ENCODE measurements at regions not wholly inside any gene's neighbourhood (a gene's known extent, or its start where the extent isn't known, plus 50 kb on each side); places are given as distances from the start of the nearest gene placed in this dataset.

- DNase-seq, result no peak
Measured at GRCh38 chr3:18295171-18295920, 129.8 kb downstream of the SATB1 start.

GRCh38 chr3:18290157-18290556 is 135.0 kb downstream of the SATB1 start:
- no peak for DNase-seq

- DNase-seq, result no peak
Measured at GRCh38 chr3:18288243-18288642, 136.9 kb downstream of the SATB1 start.

- DNase-seq, result no peak
Measured at GRCh38 chr3:18284716-18285115, 140.4 kb downstream of the SATB1 start.

- DNase-seq, result no peak
Measured at GRCh38 chr3:18283680-18284079, 141.5 kb downstream of the SATB1 start.

GRCh38 chr3:18282507-18282906 is 142.6 kb downstream of the SATB1 start:
- DNase-seq, result peak in 19 of 51 donors; percentile 0 to 41 (median 11)

- no peak for DNase-seq
Measured at GRCh38 chr3:18279226-18279737, 145.9 kb downstream of the SATB1 start.

GRCh38 chr3:18264853-18265252 is 160.3 kb downstream of the SATB1 start:
- no peak for DNase-seq

- no peak for DNase-seq
Measured at GRCh38 chr3:18264361-18264760, 160.8 kb downstream of the SATB1 start.

GRCh38 chr3:18258492-18258891 is 166.6 kb downstream of the SATB1 start:
- no peak for DNase-seq

- DNase-seq, result no peak
Measured at GRCh38 chr3:18252578-18252977, 172.6 kb downstream of the SATB1 start.

GRCh38 chr3:18250991-18251390 is 174.1 kb downstream of the SATB1 start:
- no peak for DNase-seq

GRCh38 chr3:18249126-18249525 is 176.0 kb downstream of the SATB1 start:
- no peak for DNase-seq

GRCh38 chr3:18247776-18248310 is 177.3 kb downstream of the SATB1 start:
- no peak for DNase-seq

GRCh38 chr3:18247139-18247695 is 177.9 kb downstream of the SATB1 start:
- no peak for DNase-seq

- no peak for DNase-seq
Measured at GRCh38 chr3:18246336-18247060, 178.6 kb downstream of the SATB1 start.

- DNase-seq, result no peak
Measured at GRCh38 chr3:18245721-18246120, 179.4 kb downstream of the SATB1 start.

- no peak for DNase-seq
Measured at GRCh38 chr3:18241837-18242236, 183.3 kb downstream of the SATB1 start.

- no peak for DNase-seq
Measured at GRCh38 chr3:18239674-18240073, 185.5 kb downstream of the SATB1 start.

- DNase-seq, result no peak
Measured at GRCh38 chr3:18238746-18239331, 186.3 kb downstream of the SATB1 start.

- DNase-seq, result no peak
Measured at GRCh38 chr3:18238332-18238731, 186.8 kb downstream of the SATB1 start.

Measured in hypothalamus (tissue), 51 donors.